Germinal center (tissue), 1 donor: ENCODE measurements at regions not wholly inside any gene's neighbourhood (a gene's known extent, or its start where the extent isn't known, plus 50 kb on each side); places are given as distances from the start of the nearest gene placed in this dataset.

Experiments
- DNase-seq: peaks from one replicate; pipeline ENCODE4 v3.0.0; 2012; ENCODE audit warnings: mixed read lengths, low spot score

- DNase-seq = no peak
These were observed 57.3 kb downstream of the CYTL1 start for GRCh38 chr4:4961936-4962335.

- DNase-seq = no peak
These were observed 56.3 kb downstream of the CYTL1 start for GRCh38 chr4:4962928-4963327.
